ENCODE measurements at regions not wholly inside any gene's neighbourhood (a gene's known extent, or its start where the extent isn't known, plus 50 kb on each side); places are given as distances from the start of the nearest gene placed in this dataset.

DNA sequence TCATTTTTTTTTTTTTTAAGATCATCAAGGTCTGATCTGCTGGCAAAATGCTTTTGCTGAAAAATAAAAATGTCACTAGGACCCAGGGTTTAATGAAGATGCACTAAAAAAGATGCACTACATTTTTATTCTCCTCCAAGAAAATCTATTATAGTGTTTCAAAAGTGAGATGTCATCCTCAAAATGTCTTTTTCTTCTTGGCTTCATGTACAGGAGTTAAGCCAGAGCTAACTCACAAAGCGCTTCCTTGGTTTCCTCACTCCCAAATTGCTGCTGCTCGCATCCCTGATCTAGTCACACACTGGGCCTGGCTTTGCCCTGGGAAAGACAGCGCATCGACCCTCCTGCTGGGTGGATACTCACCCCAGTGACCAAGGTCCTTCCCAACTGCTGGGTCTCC lies 113.4 kb upstream of the CCDC68 start:
- no peak overlapping the region for H3K4me3 ChIP-seq (ENCODE audit: low read depth, low read length)
- DNase-seq (ENCODE audit: low read depth), result no peak

GRCh38 chr18:55072181-55072580 lies 112.9 kb upstream of the CCDC68 start:
- no peak overlapping the region for H3K4me3 ChIP-seq (ENCODE audit: low read depth, low read length)
- no peak for DNase-seq (ENCODE audit: low read depth)

DNA sequence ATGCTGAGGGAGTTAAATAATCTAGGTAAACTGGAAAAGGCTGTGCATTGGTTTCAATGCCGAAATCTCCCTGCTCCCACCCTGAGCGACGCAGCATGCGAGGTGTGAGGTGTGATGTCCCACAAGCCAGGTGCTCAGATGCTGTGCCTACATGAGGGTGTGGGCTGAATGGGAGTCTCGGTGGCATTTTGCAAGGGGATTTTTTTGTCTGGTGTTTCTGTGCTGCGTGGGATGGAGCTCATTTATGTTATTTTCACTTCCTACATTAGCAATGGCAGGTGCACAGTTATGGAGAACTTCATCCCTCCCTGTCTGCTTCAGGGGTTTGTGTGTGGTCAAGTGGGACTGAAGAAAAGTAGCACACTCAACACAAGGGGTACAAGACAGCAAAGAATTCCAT lies 110.2 kb upstream of the CCDC68 start:
- H3K4me3 ChIP-seq (ENCODE audit: low read depth, low read length), result no peak overlapping the region
- no peak for DNase-seq (ENCODE audit: low read depth)

DNA sequence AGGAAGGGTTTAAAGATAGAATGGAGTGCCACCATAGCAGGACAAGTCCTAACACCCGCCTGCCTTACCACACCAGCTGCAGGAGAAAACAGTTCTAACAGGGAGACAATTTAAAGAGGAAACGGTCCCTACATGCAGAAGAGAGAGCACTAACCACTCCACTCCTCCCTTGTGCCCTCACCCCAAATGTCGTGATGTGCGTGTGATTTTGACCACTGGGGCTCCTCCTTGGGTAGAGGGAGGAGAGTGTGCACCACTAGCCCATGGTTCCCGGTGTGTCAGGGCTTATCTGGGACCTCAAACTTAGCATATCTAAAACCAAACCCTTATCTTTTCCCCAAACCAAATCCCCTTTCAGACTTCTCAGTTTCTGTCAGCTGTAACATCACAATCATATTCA lies 105.5 kb upstream of the CCDC68 start:
- DNase-seq (ENCODE audit: low read depth), result no peak
- no peak overlapping the region for H3K4me3 ChIP-seq (ENCODE audit: low read depth, low read length)

- no peak for DNase-seq (ENCODE audit: low read depth)
- no peak overlapping the region for H3K4me3 ChIP-seq (ENCODE audit: low read depth, low read length)
These were observed 104.8 kb upstream of the CCDC68 start for GRCh38 chr18:55064073-55064472.

GRCh38 chr18:55054021-55054990 lies 95.0 kb upstream of the CCDC68 start:
- no peak for DNase-seq (ENCODE audit: low read depth)
- no peak overlapping the region for H3K4me3 ChIP-seq (ENCODE audit: low read depth, low read length)

DNA sequence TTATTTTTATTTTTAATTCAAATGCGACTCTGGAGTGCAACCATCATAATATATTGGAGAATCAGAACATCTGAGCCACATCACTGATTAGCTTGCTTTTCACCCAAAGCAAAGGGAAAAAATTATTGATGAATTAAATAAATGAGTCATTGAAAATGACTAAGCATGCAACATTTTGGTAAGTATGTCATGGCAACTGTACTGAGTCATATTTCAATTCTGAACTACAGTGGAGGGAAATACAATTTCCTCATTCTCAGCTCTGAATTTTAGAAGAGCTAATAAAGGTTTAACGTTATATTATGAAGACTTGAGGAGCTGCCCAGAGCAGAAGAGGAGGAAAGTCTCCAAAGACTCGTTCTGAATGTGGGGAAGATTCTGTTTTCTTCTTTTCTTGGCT lies 89.6 kb upstream of the CCDC68 start:
- H3K4me3 ChIP-seq (ENCODE audit: low read depth, low read length), result no peak overlapping the region
- no peak for DNase-seq (ENCODE audit: low read depth)

DNA sequence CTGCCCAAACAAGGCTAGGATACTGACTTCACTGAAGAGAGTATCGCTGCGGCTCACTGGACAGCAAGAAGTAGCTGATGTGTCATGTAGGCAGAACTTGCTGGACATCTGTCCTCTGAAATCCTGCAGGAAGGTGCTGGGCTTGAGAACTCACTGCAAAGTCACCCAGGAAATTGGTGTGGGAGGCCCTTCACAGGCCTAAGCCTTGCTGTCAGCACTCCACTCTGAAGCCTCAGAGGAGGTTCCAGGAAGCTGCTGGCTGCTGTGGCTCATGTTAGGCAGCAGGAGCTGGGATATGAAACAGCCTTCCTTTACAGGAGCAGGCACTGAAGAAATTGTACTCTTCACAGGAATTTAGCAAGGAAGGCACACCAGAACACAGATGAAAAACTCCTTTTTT lies 88.3 kb upstream of the CCDC68 start:
- no peak for DNase-seq (ENCODE audit: low read depth)

DNA sequence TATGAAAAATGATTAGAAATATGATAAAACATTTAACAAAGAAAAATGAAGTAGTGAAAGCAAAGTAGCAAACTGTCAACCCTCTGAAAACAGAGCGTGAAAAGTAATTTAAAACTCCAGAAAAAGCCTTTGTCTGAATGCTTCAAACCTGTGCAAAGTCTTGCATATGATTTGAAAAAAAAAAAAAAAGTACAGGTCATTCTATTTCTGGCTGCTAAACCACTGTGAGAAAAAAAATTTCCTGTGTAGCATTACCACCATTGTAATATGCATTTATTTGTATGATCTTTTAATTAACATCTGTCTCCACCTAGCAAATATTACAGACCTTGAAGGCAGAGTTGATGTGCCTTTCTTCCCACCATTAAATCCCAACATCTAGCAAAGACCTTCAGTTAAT lies 82.1 kb upstream of the CCDC68 start:
- no peak overlapping the region for H3K4me3 ChIP-seq (ENCODE audit: low read depth, low read length)
- no peak for DNase-seq (ENCODE audit: low read depth)

More for the DNA sequence above, 88.3 kb upstream of the CCDC68 start:
- no peak overlapping the region for H3K4me3 ChIP-seq (ENCODE audit: low read depth, low read length)

- DNase-seq (ENCODE audit: low read depth), result no peak
These were observed 78.9 kb upstream of the CCDC68 start for GRCh38 chr18:55038162-55038561.

DNA sequence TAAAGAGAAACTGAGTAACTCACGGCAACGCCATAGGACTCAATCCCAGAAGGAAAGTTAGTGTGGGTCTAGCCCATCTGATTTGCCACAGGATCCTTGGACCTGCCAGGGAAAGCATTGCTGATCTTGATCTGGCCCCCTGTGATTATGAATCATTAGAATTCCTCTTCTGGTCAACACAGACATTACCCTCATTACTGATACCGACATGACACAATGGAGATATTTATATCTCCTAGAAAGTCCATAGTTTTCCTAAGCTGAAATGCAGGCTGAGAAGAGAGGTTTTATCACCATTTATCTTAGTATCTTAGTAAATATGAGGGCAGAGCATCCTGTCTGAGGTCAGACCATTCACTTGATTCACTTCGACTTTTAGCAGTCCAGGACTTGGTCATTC lies 75.5 kb upstream of the CCDC68 start:
- DNase-seq (ENCODE audit: low read depth), result no peak
- no peak overlapping the region for H3K4me3 ChIP-seq (ENCODE audit: low read depth, low read length)

More at GRCh38 chr18:55038162-55038561, 78.9 kb upstream of the CCDC68 start:
- H3K4me3 ChIP-seq (ENCODE audit: low read depth, low read length), result no peak overlapping the region

DNA sequence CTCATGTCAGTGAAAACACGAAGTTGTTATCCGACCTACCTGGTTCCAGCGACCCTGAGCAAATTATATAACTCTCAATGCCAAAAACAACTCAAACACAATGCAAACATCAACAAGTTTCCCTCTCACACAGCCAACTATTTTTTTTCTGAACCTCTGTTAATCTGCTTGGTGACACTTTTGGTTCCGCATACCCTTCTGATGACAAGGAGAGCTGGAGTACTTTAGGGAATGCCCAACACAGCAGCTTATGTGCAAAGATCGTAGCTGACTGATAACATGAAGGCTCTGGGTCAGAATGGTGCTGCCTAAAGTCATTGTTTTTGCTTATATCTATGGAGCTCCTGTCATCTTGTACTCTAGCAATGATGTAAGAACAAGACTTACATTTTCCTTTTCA lies 72.7 kb upstream of the CCDC68 start:
- no peak for DNase-seq (ENCODE audit: low read depth)
- H3K4me3 ChIP-seq (ENCODE audit: low read depth, low read length), result no peak overlapping the region

DNA sequence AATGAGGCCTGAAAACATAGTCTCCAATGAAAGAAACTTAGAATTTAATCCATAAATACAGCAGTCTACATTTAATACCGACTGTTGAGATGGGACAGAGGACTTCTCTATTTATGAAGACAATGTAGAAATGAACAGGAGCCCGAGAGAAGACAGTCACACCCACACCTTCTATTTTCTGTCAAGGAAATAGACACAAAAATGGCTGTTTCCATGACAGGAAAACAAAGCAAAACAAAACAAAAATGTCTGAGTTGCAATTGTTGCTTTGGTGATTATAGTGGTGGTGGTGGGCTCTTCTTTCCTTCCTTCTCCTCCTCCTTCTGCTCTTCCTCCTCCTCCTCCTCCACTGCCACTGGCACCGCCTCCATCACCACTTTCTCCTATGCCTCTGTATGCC lies 72.3 kb upstream of the CCDC68 start:
- DNase-seq (ENCODE audit: low read depth), result no peak

GRCh38 chr18:55031164-55031563 lies 71.9 kb upstream of the CCDC68 start:
- no peak for DNase-seq (ENCODE audit: low read depth)
- no peak overlapping the region for H3K4me3 ChIP-seq (ENCODE audit: low read depth, low read length)

More for the DNA sequence above, 72.3 kb upstream of the CCDC68 start:
- no peak overlapping the region for H3K4me3 ChIP-seq (ENCODE audit: low read depth, low read length)

GRCh38 chr18:55024564-55024963 lies 65.3 kb upstream of the CCDC68 start:
- no peak overlapping the region for H3K4me3 ChIP-seq (ENCODE audit: low read depth, low read length)
- DNase-seq (ENCODE audit: low read depth), result no peak

DNA sequence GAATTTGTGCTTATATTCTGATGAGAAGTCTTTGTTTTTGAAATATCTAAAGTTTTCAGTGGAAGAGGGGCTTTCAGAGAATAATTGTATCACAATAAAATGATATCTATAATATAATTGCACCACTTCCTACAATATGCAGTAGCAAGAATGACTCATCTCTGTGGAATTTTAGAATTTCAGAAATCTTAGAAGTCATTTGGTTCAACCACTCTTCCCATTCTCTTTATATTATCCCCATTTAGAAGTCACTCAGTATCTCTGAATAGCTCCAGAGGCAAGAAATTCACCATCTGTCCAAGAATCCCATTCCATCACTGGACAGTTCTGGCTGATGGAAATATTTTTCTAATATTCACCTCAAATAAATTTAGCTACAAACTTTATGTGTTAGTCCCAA lies 59.3 kb upstream of the CCDC68 start:
- no peak for DNase-seq (ENCODE audit: low read depth)
- H3K4me3 ChIP-seq (ENCODE audit: low read depth, low read length), result no peak overlapping the region

DNA sequence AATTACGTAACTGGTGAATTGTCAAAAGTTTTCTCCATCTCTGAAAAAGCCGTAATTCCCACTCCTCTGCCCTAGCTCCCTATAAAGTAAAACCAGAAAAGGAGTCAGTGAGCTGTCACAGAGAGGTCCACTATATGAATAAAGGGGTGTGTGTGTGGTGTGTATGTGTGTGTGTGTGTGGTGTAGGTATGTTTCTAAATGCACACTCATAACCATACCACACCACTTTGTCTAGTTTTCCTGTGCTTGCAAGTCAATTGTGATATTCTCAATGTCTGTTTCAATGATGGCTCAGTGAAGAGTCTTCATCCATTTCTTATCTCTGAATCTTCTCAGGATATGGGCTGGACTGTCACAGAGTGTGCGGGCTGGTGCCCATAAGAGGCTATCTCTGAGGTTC lies 54.8 kb upstream of the CCDC68 start:
- no peak for DNase-seq (ENCODE audit: low read depth)
- H3K4me3 ChIP-seq (ENCODE audit: low read depth, low read length), result no peak overlapping the region

- DNase-seq (ENCODE audit: low read depth), result no peak
- no peak overlapping the region for H3K4me3 ChIP-seq (ENCODE audit: low read depth, low read length)
These were observed 54.4 kb upstream of the CCDC68 start for GRCh38 chr18:55013685-55014084.

DNA sequence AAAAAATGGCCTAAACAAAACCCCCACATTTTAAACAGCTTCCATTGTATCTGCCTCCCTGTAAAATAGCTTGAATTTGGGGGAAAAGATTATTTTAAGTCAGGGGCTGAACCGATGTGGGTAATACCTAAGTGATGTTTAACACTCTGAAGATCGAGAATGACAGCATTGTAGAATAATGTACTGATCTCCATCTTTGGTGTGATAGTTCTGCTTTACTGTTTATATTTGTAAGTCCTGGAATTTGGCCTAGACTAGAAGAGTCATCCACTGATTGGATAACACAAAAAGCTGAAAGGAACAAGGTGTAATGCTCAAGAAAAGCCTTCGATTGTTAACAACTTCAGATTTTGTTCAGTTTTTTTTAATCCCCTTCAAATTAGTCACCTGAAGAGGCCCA lies 53.8 kb upstream of the CCDC68 start:
- DNase-seq (ENCODE audit: low read depth), result no peak
- H3K4me3 ChIP-seq (ENCODE audit: low read depth, low read length), result no peak overlapping the region

DNA sequence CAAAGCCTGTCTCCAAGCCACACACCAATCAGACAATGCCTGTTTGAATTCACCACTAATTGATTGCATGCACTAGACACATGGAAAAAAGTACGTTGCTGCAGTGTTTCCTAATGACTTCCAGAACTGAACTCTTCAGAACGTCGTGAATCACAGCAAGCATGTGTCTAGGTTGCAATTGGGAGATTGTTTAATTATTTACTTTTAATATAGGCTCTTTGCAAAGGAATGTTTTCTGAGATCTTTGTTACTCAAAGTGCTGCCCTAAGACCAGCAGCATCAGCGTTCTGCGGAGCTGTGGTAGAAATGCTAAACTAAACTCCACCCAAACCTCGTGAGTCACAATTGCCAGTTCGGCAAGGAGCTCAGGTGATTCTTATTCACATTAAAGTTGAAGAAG lies 52.7 kb upstream of the CCDC68 start:
- H3K4me3 ChIP-seq (ENCODE audit: low read depth, low read length), result no peak overlapping the region

More for the DNA sequence above, 52.7 kb upstream of the CCDC68 start:
- DNase-seq (ENCODE audit: low read depth), result no peak
